IPS DF 6.9 (cell line): ENCODE measurements at regions not wholly inside any gene's neighbourhood (a gene's known extent, or its start where the extent isn't known, plus 50 kb on each side); places are given as distances from the start of the nearest gene placed in this dataset.

Experiments used
- DNase-seq: peaks from one replicate; pipeline ENCODE4 v3.0.0-alpha.2; 2013; ENCODE audit warnings: low read depth, low spot score
- H3K27ac ChIP-seq: one replicate; pipeline ENCODE4 v1.5.1; 2013; ENCODE audit warnings: low read length, control low read depth
- H3K27me3 ChIP-seq: 2 replicates; pipeline ENCODE4 v1.6.1; 2013; ENCODE audit warnings: mild to moderate bottlenecking, low read length; ENCODE audit not compliant: control insufficient read depth, insufficient read depth
- H3K36me3 ChIP-seq: 2 replicates; pipeline ENCODE4 v1.6.1; 2013; ENCODE audit warnings: low read length; ENCODE audit not compliant: control insufficient read depth, insufficient read depth
- H3K4me1 ChIP-seq: 2 replicates; pipeline ENCODE4 v1.6.1; 2013; ENCODE audit warnings: low read length; ENCODE audit not compliant: control insufficient read depth, insufficient read depth
- H3K4me3 ChIP-seq: 2 replicates; pipeline ENCODE4 v1.5.1; 2013; ENCODE audit warnings: mild to moderate bottlenecking, low read length
- H3K9me3 ChIP-seq: 2 replicates; pipeline ENCODE4 v1.6.1; 2013; ENCODE audit warnings: low read length, inconsistent platforms; ENCODE audit not compliant: control insufficient read depth, insufficient read depth
- WGBS: extraction: QIAGEN DNeasy Blood & Tissue Kit; methylation state at CpG from one replicate; pipeline ENCODE4 v1.1.7; 2013; ENCODE audit warnings: mixed read lengths, missing lambda C conversion rate; ENCODE audit not compliant: insufficient read length, insufficient coverage; 5-methylcytosine and 5-hydroxymethylcytosine counted together

DNA sequence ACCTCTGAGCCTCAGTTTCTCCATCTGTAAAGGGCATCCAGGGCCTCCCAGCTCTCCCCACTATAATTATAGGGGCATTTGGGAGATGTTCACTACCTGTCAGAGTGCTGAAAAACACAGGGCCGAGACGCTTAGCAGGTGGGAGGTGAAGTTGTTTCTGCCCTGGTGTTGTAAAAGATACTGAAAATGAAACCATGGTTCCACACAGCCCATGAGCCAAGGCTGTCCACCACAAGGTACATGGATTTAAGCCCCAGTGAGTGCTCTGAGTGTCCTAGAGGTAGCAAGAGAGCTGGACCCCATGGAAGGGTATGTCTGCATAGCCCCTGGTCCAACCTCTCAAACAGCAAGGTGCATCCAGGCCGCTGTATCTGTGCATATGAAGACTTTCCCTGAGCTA is 137.5 kb downstream of the C5orf15 start:
- no peak for DNase-seq
- Histone ChIP-seq H3K4me1 (no peaks in the 10 kb centered on the region), H3K27ac (no peak overlapping the region), H3K4me3 (no peak overlapping the region), H3K9me3 (no peaks in the 10 kb centered on the region), H3K36me3 (no peaks in the 10 kb centered on the region), H3K27me3 (no peaks in the 10 kb centered on the region)
- no CpG with 5 or more reads among the region's 3 CpGs for WGBS

DNA sequence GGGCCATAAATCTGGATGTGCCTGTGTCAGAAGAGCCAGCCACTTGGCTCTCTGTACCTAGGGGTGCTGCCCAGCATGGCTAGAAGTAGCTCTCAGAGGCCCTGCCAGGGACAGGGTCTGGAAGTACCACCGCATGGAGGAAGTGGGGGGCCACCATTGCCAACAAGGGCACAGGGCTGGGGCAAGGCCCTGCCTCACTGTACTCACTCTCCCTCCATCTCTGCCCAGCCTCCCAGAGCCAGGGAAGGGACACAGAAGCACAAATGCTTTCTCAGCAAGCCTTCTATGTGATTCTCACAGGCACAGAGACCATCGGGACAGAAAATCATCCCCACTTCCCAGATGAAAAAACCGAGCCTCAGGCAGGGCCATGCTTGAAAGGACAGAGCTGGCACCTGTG is 138.1 kb downstream of the C5orf15 start:
- no peaks in the 10 kb centered on the region for H3K36me3 ChIP-seq
- H3K4me1 ChIP-seq: no peaks in the 10 kb centered on the region
- no peak overlapping the region for H3K4me3 ChIP-seq
- H3K27me3 ChIP-seq: no peaks in the 10 kb centered on the region
- no CpG with 5 or more reads among the region's 3 CpGs for WGBS
- H3K9me3 ChIP-seq: no peaks in the 10 kb centered on the region
- H3K27ac ChIP-seq: no peak overlapping the region
- no peak for DNase-seq

DNA sequence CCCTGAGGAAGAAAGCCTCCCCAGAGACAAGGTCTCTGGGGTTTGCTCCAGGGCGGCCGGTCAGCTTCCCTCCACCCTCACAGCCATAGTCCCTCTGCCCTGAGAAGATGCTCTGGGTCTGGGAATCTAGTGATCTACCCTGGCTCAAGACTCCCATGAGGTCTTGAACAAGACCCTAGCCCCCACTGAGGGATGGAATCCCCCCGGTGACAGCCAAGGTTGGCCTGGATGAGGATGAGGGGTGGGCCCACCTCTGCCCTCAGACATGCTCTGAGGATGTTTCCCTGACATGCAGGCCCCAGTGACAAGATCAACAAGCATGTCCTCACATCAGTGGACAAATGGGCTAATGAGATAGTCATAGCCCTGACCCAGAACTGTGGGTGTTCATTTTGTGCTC is 138.6 kb downstream of the C5orf15 start:
- no peaks in the 10 kb centered on the region for H3K36me3 ChIP-seq
- H3K4me3 ChIP-seq: no peak overlapping the region
- no peak for DNase-seq
- no peaks in the 10 kb centered on the region for H3K27me3 ChIP-seq
- WGBS: no CpG with 5 or more reads among the region's 3 CpGs
- H3K9me3 ChIP-seq: no peaks in the 10 kb centered on the region
- no peaks in the 10 kb centered on the region for H3K4me1 ChIP-seq
- no peak overlapping the region for H3K27ac ChIP-seq

DNA sequence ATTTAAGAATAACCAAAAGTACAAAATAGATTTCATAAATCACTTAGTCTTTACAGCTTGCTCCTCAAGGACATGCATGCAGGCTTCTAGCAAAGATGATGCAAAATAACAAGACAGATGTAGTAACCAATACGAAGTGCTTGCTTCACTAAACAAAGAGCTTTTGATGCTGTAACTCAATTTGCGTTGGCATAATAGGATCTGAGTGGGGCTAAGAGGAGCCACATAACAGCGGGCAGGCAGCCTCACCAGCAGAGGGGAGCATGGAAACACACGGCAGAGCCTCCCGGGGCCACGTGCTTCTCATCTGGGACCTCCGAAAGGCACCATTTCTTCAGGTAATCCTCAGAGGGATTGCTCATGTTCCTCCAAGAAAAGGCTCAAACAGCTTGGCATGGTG is 139.7 kb downstream of the C5orf15 start:
- H3K36me3 ChIP-seq: no peaks in the 10 kb centered on the region
- DNase-seq: no peak
- H3K27ac ChIP-seq: no peak overlapping the region
- H3K4me1 ChIP-seq: no peaks in the 10 kb centered on the region
- H3K27me3 ChIP-seq: no peaks in the 10 kb centered on the region
- H3K9me3 ChIP-seq: no peaks in the 10 kb centered on the region
- H3K4me3 ChIP-seq: no peak overlapping the region
- no CpG with 5 or more reads among the region's 7 CpGs for WGBS

DNA sequence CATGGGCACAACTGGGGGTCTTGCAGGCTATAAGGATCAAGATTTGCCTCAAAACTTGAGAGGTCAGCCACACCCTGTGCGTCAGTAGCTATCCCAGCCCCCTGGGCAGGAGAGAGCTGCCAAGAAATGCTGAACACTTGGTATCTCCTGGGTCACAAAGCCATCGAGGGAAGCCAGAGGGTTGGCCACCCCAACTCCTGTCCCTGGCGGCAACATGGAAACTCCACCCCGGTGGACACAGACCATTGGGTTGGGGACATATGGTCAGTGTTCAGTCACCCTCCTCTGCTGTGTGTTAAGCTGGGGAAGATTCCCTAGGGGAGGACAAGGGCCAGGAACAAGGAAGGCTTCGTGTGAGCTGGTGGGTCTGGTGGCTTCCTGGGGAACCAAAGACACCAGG is 140.6 kb downstream of the C5orf15 start:
- no peaks in the 10 kb centered on the region for H3K4me1 ChIP-seq
- WGBS: no CpG with 5 or more reads among the region's 5 CpGs

DNA sequence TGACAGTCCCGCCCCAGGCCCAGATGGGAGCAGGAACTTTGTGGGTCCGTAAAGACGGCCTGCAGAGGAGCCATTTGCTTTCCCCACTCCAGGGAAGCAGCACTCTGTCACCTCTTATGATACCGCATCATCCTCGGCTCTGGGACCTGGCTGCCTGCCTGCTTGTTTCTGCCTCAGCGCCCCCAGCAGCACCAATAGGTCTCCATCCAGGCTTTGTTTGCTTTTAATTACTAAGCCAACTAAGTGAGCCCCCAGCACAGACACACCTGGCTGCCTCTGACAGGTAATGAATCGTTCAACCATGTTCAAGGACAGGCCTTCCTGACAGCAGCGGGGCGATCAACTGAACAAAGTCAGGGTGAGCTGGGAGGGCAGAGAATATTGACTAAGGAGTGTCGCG is 141.4 kb downstream of the C5orf15 start:
- Histone ChIP-seq H3K9me3 (no peaks in the 10 kb centered on the region), H3K27me3 (no peaks in the 10 kb centered on the region), H3K36me3 (no peaks in the 10 kb centered on the region), H3K4me1 (no peaks in the 10 kb centered on the region), H3K4me3 (no peak overlapping the region), H3K27ac (no peak overlapping the region)
- no CpG with 5 or more reads among the region's 11 CpGs for WGBS
- DNase-seq: no peak

More for the DNA sequence above, 140.6 kb downstream of the C5orf15 start:
- Histone ChIP-seq H3K4me3 (no peak overlapping the region), H3K36me3 (no peaks in the 10 kb centered on the region), H3K27ac (no peak overlapping the region), H3K27me3 (no peaks in the 10 kb centered on the region), H3K9me3 (no peaks in the 10 kb centered on the region)
- DNase-seq: no peak

DNA sequence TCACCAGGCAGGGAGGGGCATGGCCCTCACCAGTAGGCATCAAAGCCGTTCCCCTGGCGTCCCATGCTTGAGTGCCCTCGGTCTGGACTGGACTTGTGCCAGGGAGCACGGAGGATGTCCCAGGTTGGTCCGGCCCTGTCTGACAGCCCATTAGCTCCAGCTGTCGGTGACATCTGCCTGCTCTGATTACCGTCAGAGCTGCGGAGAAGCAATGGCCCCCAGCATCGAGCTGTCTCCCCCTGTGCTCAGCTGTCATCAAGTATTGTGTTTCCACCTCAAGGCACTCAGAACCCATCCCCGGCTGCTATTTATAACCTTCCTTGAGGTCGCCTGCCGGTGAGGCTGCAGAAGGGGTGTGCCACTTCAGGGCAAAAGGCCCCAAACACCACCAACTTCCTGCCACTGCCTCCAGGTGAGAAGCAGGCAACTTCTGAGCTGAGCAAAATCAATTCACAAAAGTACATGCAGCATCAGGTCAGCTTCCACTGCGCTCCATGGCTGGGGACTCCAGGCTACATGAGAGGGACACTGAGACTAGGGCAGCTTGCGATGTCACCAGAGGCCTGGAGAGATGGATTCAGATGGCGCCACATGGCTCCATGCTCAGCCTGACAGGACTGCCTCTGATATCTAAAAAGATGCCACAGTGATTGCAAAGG is 142.7 kb downstream of the C5orf15 start:
- no peaks in the 10 kb centered on the region for H3K9me3 ChIP-seq
- no peaks in the 10 kb centered on the region for H3K27me3 ChIP-seq
- WGBS: no CpG with 5 or more reads among the region's 15 CpGs
- no peak overlapping the region for H3K4me3 ChIP-seq
- H3K4me1 ChIP-seq: no peaks in the 10 kb centered on the region
- DNase-seq: no peak
- no peak overlapping the region for H3K27ac ChIP-seq
- no peaks in the 10 kb centered on the region for H3K36me3 ChIP-seq

DNA sequence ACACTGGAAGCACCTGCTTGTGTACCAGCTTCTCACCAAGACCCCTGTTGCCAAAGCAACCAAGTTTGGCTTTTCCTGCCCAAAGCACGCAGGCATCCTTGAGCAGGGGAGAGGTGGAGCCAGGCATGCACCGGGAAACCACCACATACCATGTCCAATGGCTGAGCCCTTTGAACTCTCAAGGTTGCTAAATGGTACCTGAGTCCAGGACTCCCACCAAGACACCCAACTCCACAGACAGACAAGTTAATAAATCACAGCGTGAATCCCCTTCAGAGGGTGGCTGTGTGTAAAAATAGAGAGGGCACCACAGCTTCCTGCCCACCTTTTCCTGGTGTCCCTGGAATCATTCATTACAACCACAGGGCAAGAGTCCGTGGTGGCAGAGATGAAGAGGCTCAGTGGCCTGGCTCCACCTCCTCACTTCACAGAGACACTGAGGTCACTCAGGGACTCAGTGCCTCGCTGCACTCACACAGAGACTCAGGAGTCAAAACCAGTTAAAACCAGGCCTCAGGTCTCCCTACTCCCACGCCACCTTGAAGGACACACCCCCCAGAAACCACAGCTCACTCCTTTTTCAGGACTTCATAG is 143.7 kb downstream of the C5orf15 start:
- WGBS: no CpG with 5 or more reads among the region's 6 CpGs
- H3K36me3 ChIP-seq: no peaks in the 10 kb centered on the region

DNA sequence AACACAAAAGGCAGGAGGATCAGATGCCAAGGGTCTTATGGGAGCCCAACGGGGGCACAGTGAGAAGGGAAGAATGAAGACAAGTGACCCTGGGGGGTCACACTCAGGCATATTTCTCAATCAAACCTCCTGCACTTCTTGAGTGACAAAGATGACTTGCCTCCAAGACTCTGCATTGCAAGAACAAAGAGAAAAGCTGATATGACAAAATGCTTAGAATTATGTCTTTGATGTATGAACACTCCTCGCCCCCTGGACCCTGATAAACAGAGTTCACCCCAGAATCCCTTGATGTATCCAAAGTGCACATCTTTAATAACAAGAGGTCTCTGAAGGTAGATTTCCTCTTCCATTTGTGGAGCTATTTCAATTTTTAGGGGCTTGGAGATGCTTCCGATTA is 146.5 kb downstream of the C5orf15 start:
- DNase-seq: no peak
- no peaks in the 10 kb centered on the region for H3K4me1 ChIP-seq
- H3K27me3 ChIP-seq: no peaks in the 10 kb centered on the region
- no peak overlapping the region for H3K27ac ChIP-seq
- no peaks in the 10 kb centered on the region for H3K9me3 ChIP-seq
- no CpG with 5 or more reads among the region's 3 CpGs for WGBS
- no peak overlapping the region for H3K4me3 ChIP-seq
- H3K36me3 ChIP-seq: no peaks in the 10 kb centered on the region

More for the DNA sequence above, 143.7 kb downstream of the C5orf15 start:
- Histone ChIP-seq H3K27ac (no peak overlapping the region), H3K4me3 (no peak overlapping the region), H3K4me1 (no peaks in the 10 kb centered on the region), H3K9me3 (no peaks in the 10 kb centered on the region), H3K27me3 (no peaks in the 10 kb centered on the region)
- DNase-seq: no peak

DNA sequence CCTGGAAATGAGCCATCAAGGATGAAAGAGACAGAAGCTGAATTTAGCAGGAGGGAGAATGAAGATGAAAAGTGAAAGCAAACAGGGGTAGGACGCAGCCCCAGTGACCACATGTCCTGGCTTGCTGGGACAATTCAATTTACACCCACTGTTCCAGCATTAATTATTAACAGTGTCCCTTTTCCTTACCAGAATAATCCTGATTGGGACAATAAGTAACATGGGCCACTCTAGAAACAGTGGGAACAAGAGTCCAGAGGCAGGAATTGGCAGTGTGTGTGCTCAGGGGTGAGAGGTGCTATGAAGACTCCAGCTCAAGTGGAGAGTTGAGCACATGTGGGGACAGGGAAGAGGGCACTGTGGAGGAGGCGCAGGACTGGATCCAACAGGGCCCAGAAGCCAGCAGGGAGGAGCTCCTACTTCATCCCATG is 147.1 kb downstream of the C5orf15 start:
- no peak overlapping the region for H3K27ac ChIP-seq
- no peaks in the 10 kb centered on the region for H3K4me1 ChIP-seq

DNA sequence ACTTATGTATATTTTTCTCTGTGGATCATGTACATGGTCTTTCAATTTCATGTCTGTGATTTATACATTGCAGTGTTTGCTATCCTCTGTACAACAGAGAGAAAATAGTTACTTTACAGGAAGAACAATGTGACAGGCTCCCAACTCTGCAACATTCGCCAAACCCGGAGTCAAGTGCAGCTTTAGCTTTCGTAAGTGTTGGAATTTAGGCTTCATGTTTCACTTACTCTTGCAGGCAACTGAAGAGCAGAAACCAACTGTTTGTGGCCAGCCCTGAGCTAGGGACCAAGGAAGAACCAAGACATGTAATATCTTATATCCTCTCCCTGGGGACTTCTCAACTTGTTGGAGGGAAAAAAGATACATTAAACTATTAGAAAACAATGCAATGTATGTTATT is 147.9 kb downstream of the C5orf15 start:
- Histone ChIP-seq H3K36me3 (no peaks in the 10 kb centered on the region), H3K9me3 (no peaks in the 10 kb centered on the region), H3K4me3 (no peak overlapping the region), H3K27me3 (no peaks in the 10 kb centered on the region), H3K27ac (no peak overlapping the region), H3K4me1 (no peaks in the 10 kb centered on the region)
- DNase-seq: no peak
- WGBS: no CpG with 5 or more reads among the region's 3 CpGs

More for the DNA sequence above, 147.1 kb downstream of the C5orf15 start:
- WGBS: no CpG with 5 or more reads among the region's 2 CpGs
- Histone ChIP-seq H3K4me3 (no peak overlapping the region), H3K27me3 (no peaks in the 10 kb centered on the region), H3K36me3 (no peaks in the 10 kb centered on the region), H3K9me3 (no peaks in the 10 kb centered on the region)
- no peak for DNase-seq
